ENCODE measurements at regions not wholly inside any gene's neighbourhood (a gene's known extent, or its start where the extent isn't known, plus 50 kb on each side); places are given as distances from the start of the nearest gene placed in this dataset.
A peak's percentile ranks its signal among the peaks of the same experiment; 100 is the strongest.
"Not testable (repeated sequence)": the region's sequence is repeated elsewhere in the genome, so short reads cannot be mapped to it uniquely, and the experiment has no call there.

GRCh38 chr5:154557548-154557947, 79.5 kb upstream of the HAND1 start:
- peaks cover 5% of the 10 kb centered on the region for H3K27me3 Mint-ChIP-seq
- H3K4me1 Mint-ChIP-seq: no peaks in the 10 kb centered on the region
- H3K9me3 Mint-ChIP-seq: peaks cover 8% of the 10 kb centered on the region
- H3K36me3 Mint-ChIP-seq: no peaks in the 10 kb centered on the region
- CTCF ChIA-PET: no interaction called here
- H3K4me3 Mint-ChIP-seq: no peak overlapping the region
- H3K27ac Mint-ChIP-seq: no peak overlapping the region
- DNase-seq: no peak

GRCh38 chr5:154547551-154547950, 69.5 kb upstream of the HAND1 start:
- Mint-ChIP-seq H3K36me3 (no peaks in the 10 kb centered on the region), H3K9me3 (no peaks in the 10 kb centered on the region), H3K4me1 (no peaks in the 10 kb centered on the region), H3K27me3 (peaks cover 39% of the 10 kb centered on the region), H3K4me3 (no peak overlapping the region), H3K27ac (no peak overlapping the region)
- no peak for DNase-seq
- CTCF ChIA-PET: no interaction called here

DNA sequence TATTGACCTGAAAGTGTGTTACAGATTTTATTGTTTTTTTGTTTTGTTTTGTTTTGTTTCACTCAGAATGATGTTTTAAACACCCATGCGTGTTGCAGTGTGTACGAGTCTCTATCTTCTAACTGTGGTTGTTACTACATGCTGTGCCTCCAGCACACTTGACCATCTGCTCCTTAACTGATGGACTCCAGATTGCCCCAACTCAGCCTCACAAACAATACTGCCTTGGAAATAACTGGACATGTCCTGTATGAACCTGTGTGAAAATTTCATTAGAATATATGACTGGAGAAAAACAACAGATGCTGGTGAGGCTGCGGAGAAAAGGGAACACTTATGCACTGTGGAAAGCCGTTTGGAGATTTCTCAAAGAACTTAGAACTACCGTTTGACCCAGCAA, 68.7 kb upstream of the HAND1 start:
- no peaks in the 10 kb centered on the region for H3K36me3 Mint-ChIP-seq

GRCh38 chr5:154544646-154545045, 66.6 kb upstream of the HAND1 start:
- no peak overlapping the region for H3K27ac Mint-ChIP-seq
- H3K9me3 Mint-ChIP-seq: no peaks in the 10 kb centered on the region
- CTCF ChIA-PET: no interaction called here
- H3K27me3 Mint-ChIP-seq: peaks cover 41% of the 10 kb centered on the region
- no peak overlapping the region for H3K4me3 Mint-ChIP-seq
- no peaks in the 10 kb centered on the region for H3K36me3 Mint-ChIP-seq
- no peaks in the 10 kb centered on the region for H3K4me1 Mint-ChIP-seq
- DNase-seq: no peak

More for the DNA sequence above, 68.7 kb upstream of the HAND1 start:
- CTCF ChIA-PET: no interaction called here
- Mint-ChIP-seq H3K27ac (no peak overlapping the region), H3K27me3 (peaks cover 42% of the 10 kb centered on the region), H3K4me1 (no peaks in the 10 kb centered on the region), H3K4me3 (no peak overlapping the region), H3K9me3 (no peaks in the 10 kb centered on the region)
- no peak for DNase-seq

DNA sequence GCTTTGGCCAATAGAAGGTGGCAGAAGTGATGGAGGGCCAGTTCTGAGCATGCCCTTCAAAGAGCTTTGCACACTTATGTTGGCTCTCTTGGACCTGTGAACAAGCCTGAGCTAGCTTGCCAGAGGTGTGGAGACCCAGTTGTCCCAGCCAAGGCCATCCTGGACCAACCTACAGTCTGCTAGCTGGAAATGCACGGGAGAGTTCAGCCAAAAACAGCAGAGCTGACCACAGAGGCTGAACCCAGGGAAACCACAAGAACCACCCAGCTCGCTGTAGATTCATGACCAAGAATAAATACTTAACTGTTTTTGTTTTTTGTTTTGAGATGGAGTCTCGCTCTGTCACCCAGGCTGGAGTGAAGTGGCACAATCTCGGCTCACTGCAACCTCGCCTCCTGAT, 65.4 kb upstream of the HAND1 start:
- CTCF ChIA-PET: no interaction called here
- H3K27me3 Mint-ChIP-seq: peaks cover 29% of the 10 kb centered on the region
- H3K4me3 Mint-ChIP-seq: no peak overlapping the region
- no peaks in the 10 kb centered on the region for H3K4me1 Mint-ChIP-seq
- DNase-seq: no peak
- no peaks in the 10 kb centered on the region for H3K36me3 Mint-ChIP-seq
- no peaks in the 10 kb centered on the region for H3K9me3 Mint-ChIP-seq
- H3K27ac Mint-ChIP-seq: no peak overlapping the region

DNA sequence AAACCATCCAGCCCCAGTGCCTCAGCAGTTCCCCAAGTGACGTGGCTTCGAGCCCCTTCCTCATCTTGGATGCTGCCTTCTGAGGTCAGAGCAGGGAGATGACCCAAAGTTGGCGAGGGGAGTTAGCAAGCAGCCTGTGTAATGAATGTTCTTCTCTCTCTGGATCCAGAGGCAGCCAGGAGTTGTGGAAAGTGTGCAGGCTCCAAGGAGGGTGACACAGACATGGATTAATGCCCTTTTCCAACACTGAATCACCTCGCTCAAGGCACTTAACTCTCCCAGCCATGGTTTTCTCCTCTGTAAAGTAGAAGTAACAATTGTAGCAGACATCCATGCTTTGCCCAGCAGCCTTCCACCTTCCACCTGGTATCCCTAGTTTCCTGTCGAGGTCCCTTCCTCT, 64.6 kb upstream of the HAND1 start:
- CTCF ChIA-PET: no interaction called here
- H3K36me3 Mint-ChIP-seq: no peaks in the 10 kb centered on the region
- no peaks in the 10 kb centered on the region for H3K9me3 Mint-ChIP-seq
- H3K4me1 Mint-ChIP-seq: no peaks in the 10 kb centered on the region
- peaks cover 28% of the 10 kb centered on the region for H3K27me3 Mint-ChIP-seq
- no peak overlapping the region for H3K4me3 Mint-ChIP-seq
- no peak for DNase-seq
- H3K27ac Mint-ChIP-seq: no peak overlapping the region

DNA sequence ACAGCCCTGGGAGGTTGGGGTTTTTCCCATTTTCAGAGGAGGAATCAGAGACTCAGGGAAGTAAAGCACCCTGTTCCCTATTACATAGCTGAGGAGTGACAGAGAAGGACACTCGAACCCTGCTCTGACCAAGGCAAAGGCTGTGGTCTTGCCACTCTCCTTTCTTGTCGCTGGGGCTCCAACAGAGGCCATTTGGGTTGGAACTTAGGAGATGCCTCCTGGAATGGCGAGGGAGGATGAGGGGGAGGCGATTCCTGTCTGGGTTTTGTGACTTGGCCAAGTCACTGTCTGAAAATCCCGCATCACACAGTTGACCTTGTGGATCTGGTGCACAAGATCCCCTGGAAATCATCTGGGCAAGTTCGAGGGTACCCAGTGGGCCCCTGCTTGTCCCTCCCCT, 64.0 kb upstream of the HAND1 start:
- H3K36me3 Mint-ChIP-seq: no peaks in the 10 kb centered on the region
- CTCF ChIA-PET: interaction anchor here (1.0 kb wide), 1 partner anchor 21 kb away, joined by 3 read pairs; no protein-coding TSS in a partner anchor
- H3K4me3 Mint-ChIP-seq: no peak overlapping the region
- no peaks in the 10 kb centered on the region for H3K9me3 Mint-ChIP-seq
- H3K27ac Mint-ChIP-seq: no peak overlapping the region
- H3K4me1 Mint-ChIP-seq: no peaks in the 10 kb centered on the region
- H3K27me3 Mint-ChIP-seq: peaks cover 28% of the 10 kb centered on the region
- DNase-seq: no peak

DNA sequence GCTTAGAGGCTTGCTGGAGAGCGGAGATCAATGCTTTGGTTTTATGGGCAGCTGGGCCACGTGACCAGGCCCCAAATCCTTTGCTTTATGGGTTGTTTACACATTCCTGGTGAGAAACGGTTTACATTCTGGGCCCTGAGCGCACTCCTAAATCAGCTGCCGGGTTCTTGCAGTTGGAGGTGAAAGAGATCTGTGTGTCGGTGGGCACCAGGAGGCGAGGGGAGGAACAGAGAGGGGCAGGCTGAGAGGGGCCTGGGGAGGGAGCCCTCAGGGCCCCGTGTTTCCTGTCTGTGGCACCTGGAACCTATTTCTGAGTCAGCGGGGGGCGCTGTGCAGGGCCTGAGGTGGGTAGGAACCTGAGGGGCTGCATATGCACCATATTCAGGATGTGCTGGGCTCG, 63.5 kb upstream of the HAND1 start:
- no peaks in the 10 kb centered on the region for H3K36me3 Mint-ChIP-seq
- no peaks in the 10 kb centered on the region for H3K9me3 Mint-ChIP-seq
- peaks cover 28% of the 10 kb centered on the region for H3K27me3 Mint-ChIP-seq
- no peak overlapping the region for H3K27ac Mint-ChIP-seq
- CTCF ChIA-PET: interaction anchor here (1.0 kb wide), 1 partner anchor 20 kb away, joined by 3 read pairs; no protein-coding TSS in a partner anchor
- no peaks in the 10 kb centered on the region for H3K4me1 Mint-ChIP-seq
- peak; percentile 26 for DNase-seq
- no peak overlapping the region for H3K4me3 Mint-ChIP-seq

GRCh38 chr5:154540600-154540999, 62.6 kb upstream of the HAND1 start:
- Mint-ChIP-seq H3K27me3 (peaks cover 22% of the 10 kb centered on the region), H3K27ac (no peak overlapping the region), H3K36me3 (no peaks in the 10 kb centered on the region), H3K4me3 (no peak overlapping the region), H3K9me3 (no peaks in the 10 kb centered on the region), H3K4me1 (no peaks in the 10 kb centered on the region)
- CTCF ChIA-PET: no interaction called here
- no peak for DNase-seq

DNA sequence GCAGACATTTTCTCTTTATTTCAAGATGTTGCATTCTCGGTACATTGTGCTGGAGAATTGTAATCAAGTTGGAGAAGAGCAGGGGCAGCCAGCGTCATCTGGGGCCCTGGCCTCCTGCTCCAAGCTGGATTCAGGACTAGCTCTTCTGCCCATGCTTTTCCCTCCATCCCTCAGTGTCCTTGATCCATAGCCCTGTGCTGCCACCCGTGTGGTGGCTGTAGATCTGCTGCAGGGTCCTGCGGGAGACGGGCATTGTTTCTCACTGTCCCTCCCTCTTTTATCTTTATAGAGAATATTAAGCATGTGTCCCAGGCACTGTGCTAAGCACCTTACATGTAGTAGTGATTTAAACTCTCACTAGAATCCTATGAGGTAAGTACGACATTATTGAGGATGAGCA, 60.5 kb upstream of the HAND1 start:
- Mint-ChIP-seq H3K27ac (no peak overlapping the region), H3K9me3 (no peaks in the 10 kb centered on the region), H3K36me3 (no peaks in the 10 kb centered on the region), H3K27me3 (peaks cover 15% of the 10 kb centered on the region), H3K4me1 (no peaks in the 10 kb centered on the region), H3K4me3 (no peak overlapping the region)
- DNase-seq: no peak
- CTCF ChIA-PET: no interaction called here

DNA sequence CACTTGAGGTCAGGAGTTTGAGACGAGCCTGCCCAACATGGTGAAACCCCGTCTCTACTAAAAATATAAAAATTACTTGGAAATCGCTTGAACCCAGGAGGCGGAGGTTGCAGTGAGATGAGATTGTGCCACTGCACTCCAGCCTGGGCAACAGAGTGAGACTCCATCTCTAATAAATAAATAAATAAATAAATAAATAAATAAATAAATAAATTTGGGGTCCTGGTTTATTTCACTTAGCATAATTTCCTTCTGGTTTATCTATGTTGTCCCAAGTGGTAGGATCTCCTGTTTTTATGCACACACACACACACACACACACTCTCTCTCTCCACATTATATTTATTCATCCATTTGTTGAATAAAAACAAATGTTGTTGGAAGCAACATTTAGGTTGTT, 58.4 kb upstream of the HAND1 start:
- H3K9me3 Mint-ChIP-seq, CTCF ChIA-PET, H3K27ac Mint-ChIP-seq, H3K27me3 Mint-ChIP-seq, H3K36me3 Mint-ChIP-seq, H3K4me1 Mint-ChIP-seq, DNase-seq, H3K4me3 Mint-ChIP-seq: not testable (repeated sequence)

DNA sequence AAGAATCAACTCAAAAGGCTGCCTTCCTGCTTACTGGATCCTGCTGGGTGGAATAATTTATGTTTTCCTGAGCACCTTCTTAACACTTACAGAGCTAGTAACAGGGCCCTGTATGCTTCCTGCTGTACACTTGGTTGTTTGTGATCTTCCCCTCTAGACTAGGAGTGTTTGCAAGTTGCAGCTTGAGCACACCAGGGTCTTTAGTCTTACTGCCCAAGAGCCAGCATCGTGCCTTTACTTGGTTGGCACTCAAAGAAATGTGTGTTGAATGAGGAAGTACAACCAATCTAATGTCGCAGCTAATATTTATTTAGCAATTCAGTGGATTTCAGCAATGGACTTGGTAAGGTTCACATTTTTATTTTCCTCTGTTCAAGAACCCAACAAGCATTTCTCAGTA, 57.5 kb upstream of the HAND1 start:
- Mint-ChIP-seq H3K9me3 (no peaks in the 10 kb centered on the region), H3K36me3 (no peaks in the 10 kb centered on the region), H3K27me3 (peaks cover 4% of the 10 kb centered on the region), H3K4me3 (no peak overlapping the region), H3K4me1 (no peaks in the 10 kb centered on the region), H3K27ac (no peak overlapping the region)
- DNase-seq: no peak
- CTCF ChIA-PET: no interaction called here

GRCh38 chr5:154534457-154535050, 56.5 kb upstream of the HAND1 start:
- Mint-ChIP-seq H3K4me3 (no peak overlapping the region), H3K4me1 (no peaks in the 10 kb centered on the region), H3K27me3 (peaks cover 4% of the 10 kb centered on the region), H3K9me3 (no peaks in the 10 kb centered on the region), H3K36me3 (no peaks in the 10 kb centered on the region), H3K27ac (no peak overlapping the region)
- CTCF ChIA-PET: no interaction called here
- DNase-seq: no peak

DNA sequence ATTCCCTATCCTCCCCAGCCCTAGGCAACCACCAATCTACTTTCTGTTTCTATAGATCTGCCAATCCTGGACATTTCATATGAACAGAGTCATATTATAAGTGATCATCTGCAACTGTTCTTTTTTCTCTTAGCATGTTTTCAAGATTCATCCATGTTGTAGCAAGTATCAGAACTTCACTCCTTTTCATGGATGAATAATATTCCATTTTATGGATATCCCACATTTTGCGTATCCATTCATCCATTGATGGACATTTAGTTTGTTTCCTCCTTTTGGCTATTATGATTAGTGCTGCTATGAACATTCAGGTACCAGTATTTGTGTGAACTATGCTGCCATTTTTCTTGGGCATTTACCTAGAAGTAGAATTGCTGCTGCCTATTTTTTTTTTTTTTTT, 51.3 kb upstream of the HAND1 start:
- Mint-ChIP-seq H3K36me3 (no peaks in the 10 kb centered on the region), H3K4me1 (no peaks in the 10 kb centered on the region), H3K27me3 (peaks cover 18% of the 10 kb centered on the region), H3K27ac (no peak overlapping the region), H3K4me3 (no peak overlapping the region), H3K9me3 (no peaks in the 10 kb centered on the region)
- CTCF ChIA-PET: no interaction called here
- DNase-seq: no peak

DNA sequence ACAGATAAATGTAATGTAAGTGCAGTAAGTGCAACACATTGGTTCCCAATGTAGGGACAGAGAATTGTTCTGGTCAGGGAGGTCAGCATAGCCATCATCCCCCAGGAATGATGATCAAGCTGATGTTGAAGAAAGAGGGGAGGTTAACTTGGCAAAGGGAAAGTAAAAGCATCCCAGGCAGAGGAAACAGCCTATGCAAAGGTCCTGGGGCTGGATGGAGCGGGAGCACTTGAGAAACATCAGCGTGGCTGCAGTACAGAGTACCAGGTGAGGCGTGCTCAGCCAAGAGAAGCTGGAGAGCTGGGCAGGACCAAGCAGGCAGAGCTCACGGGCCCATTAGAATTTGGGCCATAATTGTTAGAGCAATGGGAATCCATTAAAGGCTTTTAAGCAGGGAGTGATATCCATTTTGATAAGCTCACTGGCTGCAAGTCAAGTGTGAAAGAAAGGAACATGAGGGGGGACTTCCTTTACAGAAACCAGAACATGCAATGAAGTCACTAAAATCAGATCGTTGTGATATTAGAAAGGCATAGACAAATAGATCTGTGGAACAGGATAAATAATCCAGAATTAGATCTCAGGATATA, 50.1 kb upstream of the HAND1 start:
- CTCF ChIA-PET: interaction anchor here (1.1 kb wide), 1 partner anchor 27 kb away, joined by 3 read pairs; no protein-coding TSS in a partner anchor
- Mint-ChIP-seq H3K4me1 (no peaks in the 10 kb centered on the region), H3K4me3 (no peak overlapping the region), H3K27ac (no peak overlapping the region), H3K36me3 (no peaks in the 10 kb centered on the region), H3K27me3 (peaks cover 25% of the 10 kb centered on the region), H3K9me3 (no peaks in the 10 kb centered on the region)
- DNase-seq: no peak
